WTC11 (cell line): ENCODE measurements at regions not wholly inside any gene's neighbourhood (a gene's known extent, or its start where the extent isn't known, plus 50 kb on each side); places are given as distances from the start of the nearest gene placed in this dataset.

Experiments used
- ATAC-seq: fragments of 200-7000 bp; cut with Tn5 transposase; 2 replicates; pipeline ENCODE4 v1.10.0; 2021; ENCODE audit warnings: mild to moderate bottlenecking, moderate library complexity
- CTCF ChIA-PET: fragments of 300-600 bp; sonication (Branson Sonifier 250); formaldehyde crosslinking; loops from one replicate; lab custom pipeline; 2021; ENCODE audit warnings: antibody characterized with exemption; lab: Charles Lee
- POLR2A ChIA-PET: fragments of 350-600 bp; sonication (Branson Sonifier 250); formaldehyde crosslinking; loops from one replicate; lab custom pipeline; 2021; ENCODE audit warnings: antibody characterized with exemption; lab: Charles Lee
- DNase-seq: peaks from one replicate; pipeline ENCODE4 v3.0.0; 2021; ENCODE audit warnings: low spot score
- H3K27ac Mint-ChIP-seq: 2 replicates; pipeline ENCODE4 v1.8.0; 2021; ENCODE audit warnings: mixed read lengths
- H3K27me3 Mint-ChIP-seq: 2 replicates; pipeline ENCODE4 v1.8.0; 2021; ENCODE audit warnings: low read depth, mild to moderate bottlenecking, moderate library complexity, mixed read lengths
- H3K36me3 Mint-ChIP-seq: 2 replicates; pipeline ENCODE4 v1.8.0; 2021; ENCODE audit warnings: mixed read lengths
- H3K4me1 Mint-ChIP-seq: 2 replicates; pipeline ENCODE4 v1.8.0; 2022; ENCODE audit warnings: mixed read lengths
- H3K4me3 Mint-ChIP-seq: 2 replicates; pipeline ENCODE4 v1.8.0; 2021; ENCODE audit warnings: mild to moderate bottlenecking, moderate library complexity, mixed read lengths
- H3K9me3 Mint-ChIP-seq: 2 replicates; pipeline ENCODE4 v1.8.0; 2021; ENCODE audit warnings: mixed read lengths
- ELF4 ChIP-seq: sonication (generic); formaldehyde crosslinking; IDR thresholded peaks from 2 replicates; pipeline ENCODE4 v1.8.1; 2022; ENCODE audit warnings: low read depth, mild to moderate bottlenecking, moderate library complexity, missing genetic modification reagents
- GTF2I ChIP-seq: fragments of 250-450 bp; sonication (Bioruptor Pico); conservative IDR thresholded peaks from 2 replicates; pipeline ENCODE4 v1.4.0; 2021; ENCODE audit warnings: mild to moderate bottlenecking
- HMGA2 ChIP-seq: fragments of 250-450 bp; sonication (Bioruptor Pico); IDR thresholded peaks from 2 replicates; pipeline ENCODE4 v1.4.0; 2021; ENCODE audit warnings: mild to moderate bottlenecking, moderate library complexity
- HMGXB4 ChIP-seq: sonication (generic); formaldehyde crosslinking; IDR thresholded peaks from 2 replicates; pipeline ENCODE4 v1.8.1; 2023; ENCODE audit warnings: mild to moderate bottlenecking, moderate library complexity, missing genetic modification reagents
- MAX ChIP-seq: sonication (generic); formaldehyde crosslinking; IDR thresholded peaks from 2 replicates; pipeline ENCODE4 v1.8.0; 2022; ENCODE audit warnings: mild to moderate bottlenecking, missing genetic modification reagents
- NFYB ChIP-seq: sonication (generic); formaldehyde crosslinking; conservative IDR thresholded peaks from 2 replicates; pipeline ENCODE4 v1.8.0; 2022; ENCODE audit warnings: low read depth, missing genetic modification reagents
- OVOL2 ChIP-seq: fragments of 250-450 bp; sonication (Bioruptor Pico); IDR thresholded peaks from 2 replicates; pipeline ENCODE4 v1.9.0; 2021; ENCODE audit warnings: mild to moderate bottlenecking, borderline replicate concordance
- RORB ChIP-seq: fragments of 250-450 bp; sonication (Bioruptor Pico); IDR thresholded peaks from 2 replicates; pipeline ENCODE4 v1.9.0; 2021; ENCODE audit warnings: mild to moderate bottlenecking
- SMAD4 ChIP-seq: sonication (generic); formaldehyde crosslinking; IDR thresholded peaks from 2 replicates; pipeline ENCODE4 v1.8.0; 2022; ENCODE audit warnings: mild to moderate bottlenecking, missing genetic modification reagents
- ZNF138 ChIP-seq: sonication (generic); formaldehyde crosslinking; conservative IDR thresholded peaks from 2 replicates; pipeline ENCODE4 v1.8.1; 2022; ENCODE audit warnings: mild to moderate bottlenecking, moderate library complexity, missing genetic modification reagents
- ZNF671 ChIP-seq: fragments of 250-450 bp; sonication (Bioruptor Pico); IDR thresholded peaks from 2 replicates; pipeline ENCODE4 v1.8.0; 2021; ENCODE audit warnings: mild to moderate bottlenecking
- TF ChIP-seq, protein P1 (sequence below): sonication (generic); formaldehyde crosslinking; IDR thresholded peaks from 2 replicates; pipeline ENCODE4 v1.8.1; 2022; ENCODE audit warnings: low read depth, mild to moderate bottlenecking, moderate library complexity, missing genetic modification reagents, borderline replicate concordance
- TF ChIP-seq, protein P2 (sequence below): fragments of 250-450 bp; sonication (Bioruptor Pico); IDR thresholded peaks from 2 replicates; pipeline ENCODE4 v1.9.0; 2021; ENCODE audit warnings: mild to moderate bottlenecking
- TF ChIP-seq, protein P3 (sequence below): sonication (generic); formaldehyde crosslinking; IDR thresholded peaks from 2 replicates; pipeline ENCODE4 v1.8.0; 2022; ENCODE audit warnings: missing genetic modification reagents

DNA sequence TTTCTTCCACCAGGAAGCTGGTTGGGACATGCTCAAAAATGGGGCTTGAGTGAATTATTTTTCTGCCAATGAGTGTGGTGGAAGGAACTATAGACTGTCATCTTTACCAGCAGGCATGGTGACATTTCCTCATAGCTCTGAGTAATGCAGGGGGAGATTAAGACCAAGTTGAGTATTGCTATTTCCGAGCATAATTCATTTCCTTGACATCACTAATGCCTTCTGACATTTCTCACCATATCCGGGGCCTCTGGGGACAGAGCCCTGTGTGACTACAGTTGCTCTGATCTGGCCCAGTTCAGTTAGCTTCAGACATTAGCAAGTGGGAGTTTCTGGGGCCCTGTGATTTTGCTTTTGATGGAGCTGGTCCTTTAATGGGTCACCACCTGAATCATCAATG lies 410.4 kb downstream of the MEIS1 start (continued):
- TF ChIP-seq, protein P1, sequence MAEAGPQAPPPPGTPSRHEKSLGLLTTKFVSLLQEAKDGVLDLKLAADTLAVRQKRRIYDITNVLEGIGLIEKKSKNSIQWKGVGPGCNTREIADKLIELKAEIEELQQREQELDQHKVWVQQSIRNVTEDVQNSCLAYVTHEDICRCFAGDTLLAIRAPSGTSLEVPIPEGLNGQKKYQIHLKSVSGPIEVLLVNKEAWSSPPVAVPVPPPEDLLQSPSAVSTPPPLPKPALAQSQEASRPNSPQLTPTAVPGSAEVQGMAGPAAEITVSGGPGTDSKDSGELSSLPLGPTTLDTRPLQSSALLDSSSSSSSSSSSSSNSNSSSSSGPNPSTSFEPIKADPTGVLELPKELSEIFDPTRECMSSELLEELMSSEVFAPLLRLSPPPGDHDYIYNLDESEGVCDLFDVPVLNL (CRISPR knock-in tag) = no peak
- TF ChIP-seq, protein P2, sequence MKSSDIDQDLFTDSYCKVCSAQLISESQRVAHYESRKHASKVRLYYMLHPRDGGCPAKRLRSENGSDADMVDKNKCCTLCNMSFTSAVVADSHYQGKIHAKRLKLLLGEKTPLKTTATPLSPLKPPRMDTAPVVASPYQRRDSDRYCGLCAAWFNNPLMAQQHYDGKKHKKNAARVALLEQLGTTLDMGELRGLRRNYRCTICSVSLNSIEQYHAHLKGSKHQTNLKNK (CRISPR knock-in tag) = no peak
- TF ChIP-seq, protein P3, sequence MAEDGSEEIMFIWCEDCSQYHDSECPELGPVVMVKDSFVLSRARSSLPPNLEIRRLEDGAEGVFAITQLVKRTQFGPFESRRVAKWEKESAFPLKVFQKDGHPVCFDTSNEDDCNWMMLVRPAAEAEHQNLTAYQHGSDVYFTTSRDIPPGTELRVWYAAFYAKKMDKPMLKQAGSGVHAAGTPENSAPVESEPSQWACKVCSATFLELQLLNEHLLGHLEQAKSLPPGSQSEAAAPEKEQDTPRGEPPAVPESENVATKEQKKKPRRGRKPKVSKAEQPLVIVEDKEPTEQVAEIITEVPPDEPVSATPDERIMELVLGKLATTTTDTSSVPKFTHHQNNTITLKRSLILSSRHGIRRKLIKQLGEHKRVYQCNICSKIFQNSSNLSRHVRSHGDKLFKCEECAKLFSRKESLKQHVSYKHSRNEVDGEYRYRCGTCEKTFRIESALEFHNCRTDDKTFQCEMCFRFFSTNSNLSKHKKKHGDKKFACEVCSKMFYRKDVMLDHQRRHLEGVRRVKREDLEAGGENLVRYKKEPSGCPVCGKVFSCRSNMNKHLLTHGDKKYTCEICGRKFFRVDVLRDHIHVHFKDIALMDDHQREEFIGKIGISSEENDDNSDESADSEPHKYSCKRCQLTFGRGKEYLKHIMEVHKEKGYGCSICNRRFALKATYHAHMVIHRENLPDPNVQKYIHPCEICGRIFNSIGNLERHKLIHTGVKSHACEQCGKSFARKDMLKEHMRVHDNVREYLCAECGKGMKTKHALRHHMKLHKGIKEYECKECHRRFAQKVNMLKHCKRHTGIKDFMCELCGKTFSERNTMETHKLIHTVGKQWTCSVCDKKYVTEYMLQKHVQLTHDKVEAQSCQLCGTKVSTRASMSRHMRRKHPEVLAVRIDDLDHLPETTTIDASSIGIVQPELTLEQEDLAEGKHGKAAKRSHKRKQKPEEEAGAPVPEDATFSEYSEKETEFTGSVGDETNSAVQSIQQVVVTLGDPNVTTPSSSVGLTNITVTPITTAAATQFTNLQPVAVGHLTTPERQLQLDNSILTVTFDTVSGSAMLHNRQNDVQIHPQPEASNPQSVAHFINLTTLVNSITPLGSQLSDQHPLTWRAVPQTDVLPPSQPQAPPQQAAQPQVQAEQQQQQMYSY = no peak
- TF ChIP-seq OVOL2 (CRISPR knock-in tag) (no peak), HMGA2 (CRISPR knock-in tag) (no peak), ELF4 (CRISPR knock-in tag) (no peak), GTF2I (no peak), SMAD4 (CRISPR knock-in tag) (no peak), HMGXB4 (no peak), NFYB (CRISPR knock-in tag) (no peak), ZNF671 (no peak)
- TF ChIP-seq, all 79 proteins: peak for 0

- ATAC-seq (no peak), DNase-seq (no peak)
- ChIA-PET POLR2A (no interaction called here), CTCF (no interaction called here)
- H3K4me3 Mint-ChIP-seq = no peak overlapping the region
- no peaks in the 10 kb centered on the region for H3K36me3 Mint-ChIP-seq
- H3K27me3 Mint-ChIP-seq = no peaks in the 10 kb centered on the region
- no peak for TF ChIP-seq ZNF138
- no peak for TF ChIP-seq RORB
- no peak for TF ChIP-seq ZNF671
- no peak for TF ChIP-seq MAX (CRISPR knock-in tag)
- TF ChIP-seq HMGA2 (CRISPR knock-in tag) = no peak
- TF ChIP-seq, protein P3 = no peak
- H3K27ac Mint-ChIP-seq = no peak overlapping the region
- peaks cover 9% of the 10 kb centered on the region for H3K4me1 Mint-ChIP-seq
- H3K9me3 Mint-ChIP-seq = no peaks in the 10 kb centered on the region
Observed at GRCh38 chr2:66846887-66847286, 412.0 kb downstream of the MEIS1 start.
